ENCODE measurements at regions not wholly inside any gene's neighbourhood (a gene's known extent, or its start where the extent isn't known, plus 50 kb on each side); places are given as distances from the start of the nearest gene placed in this dataset.

DNA sequence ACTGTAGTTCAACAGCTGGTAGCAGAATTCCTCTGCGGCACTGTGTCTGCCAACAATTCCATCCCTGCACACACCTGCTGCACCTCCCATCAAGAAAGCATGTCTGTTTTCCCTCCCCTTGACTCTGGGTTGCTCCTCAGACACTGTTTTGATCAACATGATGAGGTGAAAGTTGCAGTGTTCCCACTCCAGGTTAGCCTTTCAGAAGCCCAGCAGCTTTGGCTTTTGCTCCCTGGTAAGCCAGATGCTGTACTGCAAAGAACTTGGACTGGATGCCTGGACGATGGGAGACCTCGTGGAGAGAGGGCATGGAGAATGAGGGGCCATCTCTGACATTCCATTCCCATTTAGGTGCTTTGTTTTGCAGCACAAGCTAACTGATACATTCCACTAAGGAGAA is 79.1 kb upstream of the MAFB start:
- H2BK5ac ChIP-seq (ENCODE audit: low read depth, low read length) = no peak overlapping the region
- H3K27me3 ChIP-seq (replicated peaks in 1 of 4; ENCODE audit: control insufficient read depth in 3 of 4, extremely low read depth in 1 of 4, insufficient read depth in 3 of 4, low read length in 3 of 4) = no peaks in the 10 kb centered on the region; a peak in 1 of 7 replicates
- H2BK12ac ChIP-seq (ENCODE audit: low read depth, low read length) = no peak overlapping the region; the same call in 1 of the 2 replicates
- H3K79me2 ChIP-seq (ENCODE audit: control insufficient read depth in 1 of 2, insufficient read depth in 2 of 2, low read length in 2 of 2) = no peaks in the 10 kb centered on the region
- no peak for TF ChIP-seq TAF7 (optimal IDR thresholded peaks at IDR 0.05; ENCODE audit: borderline replicate concordance, low read depth, low read length)
- no peak for TF ChIP-seq SIRT6 (IDR thresholded peaks at IDR 0.05; ENCODE audit: low read length)
- no peak for TF ChIP-seq CREB1 (IDR thresholded peaks at IDR 0.05)
- no peak for TF ChIP-seq RAD21 (IDR thresholded peaks at IDR 0.05 in 1 of 2, conservative IDR thresholded peaks at IDR 0.05 in 1 of 2; ENCODE audit: low read depth in 2 of 2, low read length in 2 of 2)
- TF ChIP-seq SP2 (IDR thresholded peaks at IDR 0.05; ENCODE audit: low read length) = no peak
- no peak overlapping the region for H4K8ac ChIP-seq (ENCODE audit: extremely low read depth, insufficient read depth, low read length)
- no peaks in the 10 kb centered on the region for H3K36me3 ChIP-seq (ENCODE audit: control insufficient read depth in 2 of 4, insufficient read depth in 4 of 4, low read length in 3 of 4)
- H3K23ac ChIP-seq (ENCODE audit: insufficient read length) = no peak overlapping the region
- no peaks in the 10 kb centered on the region for H3K9me3 ChIP-seq (ENCODE audit: insufficient read depth in 2 of 2, low read depth in 1 of 2, low read length in 1 of 2)
- no peak overlapping the region for H3K4ac ChIP-seq (replicated peaks; ENCODE audit: insufficient read length, low read depth, low read length)
- H3K4me1 ChIP-seq (replicated peaks in 1 of 4; ENCODE audit: control insufficient read depth in 3 of 4, insufficient read depth in 4 of 4, low read length in 3 of 4) = peaks cover 0 to 11% (median 0%) of the 10 kb centered on the region in 4 experiments; a peak in 3 of 7 replicates
- H4K91ac ChIP-seq (replicated peaks; ENCODE audit: insufficient read length, low read length) = no peak overlapping the region
- H3K27ac ChIP-seq (ENCODE audit: low read depth, low read length) = no peak overlapping the region
- POLR2A ChIA-PET (ENCODE audit: partially characterized antibody) = interaction anchor here (0.6 kb wide), 1 partner anchor 330 kb away, joined by 3 read pairs; no protein-coding TSS in a partner anchor
- no peak overlapping the region for H3K9ac ChIP-seq (replicated peaks in 1 of 4; ENCODE audit: extremely low read depth in 1 of 4, low read depth in 3 of 4, low read length in 3 of 4)
- no peak overlapping the region for H3K14ac ChIP-seq (ENCODE audit: insufficient read length)
- no peaks in the 10 kb centered on the region for H3K23me2 ChIP-seq (ENCODE audit: low read depth, low read length)
- no peak overlapping the region for H3K18ac ChIP-seq (ENCODE audit: extremely low read depth, low read length)
- H3K79me1 ChIP-seq (ENCODE audit: low read depth, low read length) = no peaks in the 10 kb centered on the region
- H4K20me1 ChIP-seq (replicated peaks in 1 of 2; ENCODE audit: control insufficient read depth in 1 of 2, insufficient read depth in 2 of 2, low read length in 2 of 2) = no peaks in the 10 kb centered on the region
- H2BK15ac ChIP-seq (ENCODE audit: low read length) = no peak overlapping the region
- H3K4me2 ChIP-seq (ENCODE audit: insufficient read depth in 1 of 2, low read depth in 2 of 2, low read length in 2 of 2) = no peak overlapping the region
- peak overlapping the region; percentile 37; the same call in 1 of the 2 replicates for H2BK20ac ChIP-seq (ENCODE audit: low read length)
- 92% methylated on average over 3 of the region's 3 CpGs; no CpG with 5 or more reads in 1 of the 2 experiments for WGBS, 2 experiments (ENCODE audit: extremely low coverage in 1 of 2, insufficient coverage in 1 of 2, insufficient read length in 1 of 2, insufficient replicate concordance in 2 of 2, low coverage in 1 of 2, low lambda C conversion rate in 2 of 2, missing lambda C conversion rate in 1 of 2)
- H3K56ac ChIP-seq (replicated peaks; ENCODE audit: insufficient read length, low read depth, low read length) = no peak overlapping the region
- H4K5ac ChIP-seq (ENCODE audit: insufficient read length, low read depth, low read length) = no peak overlapping the region
- no peak overlapping the region for H2AFZ ChIP-seq (ENCODE audit: low read length)
- no peak overlapping the region for H2AK5ac ChIP-seq (ENCODE audit: low read depth, low read length)
- CTCF ChIA-PET (ENCODE audit: partially characterized antibody) = interaction anchor here (0.6 to 1.0 kb wide), 2 partner anchors 13 to 29 kb away, joined by 3 to 5 read pairs; no protein-coding TSS in a partner anchor
- no peak overlapping the region for H2BK120ac ChIP-seq (replicated peaks; ENCODE audit: low read depth, low read length)
- no peak overlapping the region for H3K4me3 ChIP-seq (ENCODE audit: extremely low read depth in 1 of 4, insufficient read depth in 2 of 4, low read depth in 3 of 4, low read length in 4 of 4)
- DNase-seq (ENCODE audit: low read depth in 1 of 2, low spot score in 2 of 2) (no peak), FAIRE-seq (no peak)
